ENCODE measurements at regions not wholly inside any gene's neighbourhood (a gene's known extent, or its start where the extent isn't known, plus 50 kb on each side); places are given as distances from the start of the nearest gene placed in this dataset.

DNA sequence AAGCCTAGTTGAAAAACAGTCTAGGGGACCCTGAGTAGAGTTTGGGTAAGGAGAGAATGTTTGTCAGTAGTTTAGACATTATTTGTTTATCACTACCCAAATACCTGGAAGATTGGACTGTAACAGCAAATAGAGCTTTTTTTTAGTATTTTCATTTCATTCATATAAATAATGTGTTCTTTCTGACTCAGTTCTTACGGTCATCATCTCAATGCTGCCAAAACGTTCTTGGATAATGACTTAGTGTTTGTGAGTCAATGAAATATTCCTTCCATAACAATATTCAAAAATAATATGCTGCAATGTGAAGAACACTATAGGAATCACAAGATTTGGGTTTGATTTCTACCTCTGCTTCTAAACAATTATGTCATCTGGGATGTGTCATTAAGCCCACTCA is 400.0 kb upstream of the PKN2 start:
- no peak for DNase-seq (ENCODE audit: insufficient read length, low spot score, missing footprints)
- Histone ChIP-seq H3K4me1 (ENCODE audit: insufficient read depth, low read length) (no peaks in the 10 kb centered on the region), H3K9me3 (ENCODE audit: low read depth, low read length) (no peaks in the 10 kb centered on the region), H4K20me1 (ENCODE audit: insufficient read depth, low read length) (no peaks in the 10 kb centered on the region), H2AFZ (ENCODE audit: low read length) (no peak overlapping the region), H3K4me3 (ENCODE audit: insufficient read depth, low read length) (no peak overlapping the region), H3K27me3 (ENCODE audit: insufficient read depth, low read length) (no peaks in the 10 kb centered on the region), H3K4me2 (ENCODE audit: insufficient read depth, low read length) (no peak overlapping the region), H3K27ac (ENCODE audit: low read depth, low read length) (no peak overlapping the region), H3K36me3 (ENCODE audit: insufficient read depth, low read length) (no peaks in the 10 kb centered on the region), H3K79me2 (ENCODE audit: insufficient read depth, low read length) (no peaks in the 10 kb centered on the region)
- TF ChIP-seq CTCF (IDR thresholded peaks at IDR 0.05; ENCODE audit: extremely low read depth, low read depth, low read length) = no peak

DNA sequence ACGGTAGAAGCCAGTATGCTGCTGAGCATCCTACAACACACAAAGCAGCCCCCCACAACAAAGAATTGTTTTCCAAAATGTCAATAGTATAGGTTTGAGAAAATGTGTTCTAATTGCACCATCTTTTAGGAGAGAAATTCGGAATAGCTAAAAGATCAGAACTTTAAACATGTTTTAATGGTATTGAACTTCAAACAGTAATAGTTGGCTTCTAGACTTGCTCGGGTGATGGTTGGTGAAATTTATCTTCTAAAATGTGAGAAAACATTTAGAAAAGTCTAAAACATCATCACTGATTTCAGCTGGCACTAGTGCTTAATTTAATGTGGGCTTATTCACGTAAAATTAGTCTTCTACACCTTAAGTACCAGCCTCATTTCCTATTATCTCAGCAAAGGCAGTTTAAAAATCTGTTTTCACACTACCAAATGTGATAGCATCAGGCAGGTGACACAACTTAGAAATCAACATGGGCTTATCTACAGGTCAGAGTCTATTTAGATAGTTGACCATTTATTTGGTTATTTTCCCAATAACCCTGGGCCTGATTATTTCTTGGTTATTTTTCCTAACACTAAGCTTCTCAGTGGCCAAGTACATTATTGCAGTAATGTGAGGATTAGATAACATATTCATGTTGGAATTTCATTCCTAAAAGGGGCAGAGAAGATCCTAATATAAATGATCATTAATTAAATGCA is 399.3 kb upstream of the PKN2 start:
- Histone ChIP-seq H3K27me3 (ENCODE audit: insufficient read depth, low read length) (no peaks in the 10 kb centered on the region), H3K36me3 (ENCODE audit: insufficient read depth, low read length) (no peaks in the 10 kb centered on the region), H3K27ac (ENCODE audit: low read depth, low read length) (no peak overlapping the region), H3K4me1 (ENCODE audit: insufficient read depth, low read length) (no peaks in the 10 kb centered on the region), H3K9me3 (ENCODE audit: low read depth, low read length) (no peaks in the 10 kb centered on the region), H3K4me3 (ENCODE audit: insufficient read depth, low read length) (no peak overlapping the region), H3K79me2 (ENCODE audit: insufficient read depth, low read length) (no peaks in the 10 kb centered on the region), H4K20me1 (ENCODE audit: insufficient read depth, low read length) (no peaks in the 10 kb centered on the region), H2AFZ (ENCODE audit: low read length) (no peak overlapping the region), H3K4me2 (ENCODE audit: insufficient read depth, low read length) (no peak overlapping the region)
- DNase-seq (ENCODE audit: insufficient read length, low spot score, missing footprints) = no peak
- no peak for TF ChIP-seq CTCF (IDR thresholded peaks at IDR 0.05; ENCODE audit: extremely low read depth, low read depth, low read length)

DNA sequence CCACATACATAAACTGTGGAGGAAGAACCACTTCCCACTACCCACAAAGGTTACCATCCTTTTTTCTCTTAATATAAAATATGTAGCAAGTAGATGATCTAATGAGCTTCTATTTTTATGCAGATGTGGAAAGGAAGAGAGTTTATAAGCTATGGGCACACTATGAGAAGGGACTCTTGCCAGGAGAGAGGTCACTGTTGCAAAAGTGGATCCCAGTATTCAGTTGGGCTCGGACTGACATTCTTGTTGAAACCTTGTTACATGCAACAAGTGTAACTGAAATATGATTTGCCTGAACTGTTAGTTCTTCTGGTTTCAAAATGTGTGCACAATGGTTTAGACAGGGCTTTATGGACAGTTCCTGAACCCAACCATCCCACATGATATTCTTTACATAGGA is 397.4 kb upstream of the PKN2 start:
- Histone ChIP-seq H3K4me3 (ENCODE audit: insufficient read depth, low read length) (no peak overlapping the region), H3K36me3 (ENCODE audit: insufficient read depth, low read length) (no peaks in the 10 kb centered on the region), H3K4me1 (ENCODE audit: insufficient read depth, low read length) (no peaks in the 10 kb centered on the region), H4K20me1 (ENCODE audit: insufficient read depth, low read length) (no peaks in the 10 kb centered on the region), H3K27me3 (ENCODE audit: insufficient read depth, low read length) (no peaks in the 10 kb centered on the region), H3K9me3 (ENCODE audit: low read depth, low read length) (no peaks in the 10 kb centered on the region), H3K79me2 (ENCODE audit: insufficient read depth, low read length) (no peaks in the 10 kb centered on the region), H3K27ac (ENCODE audit: low read depth, low read length) (no peak overlapping the region), H2AFZ (ENCODE audit: low read length) (no peak overlapping the region), H3K4me2 (ENCODE audit: insufficient read depth, low read length) (no peak overlapping the region)
- DNase-seq (ENCODE audit: insufficient read length, low spot score, missing footprints) = no peak
- TF ChIP-seq CTCF (IDR thresholded peaks at IDR 0.05; ENCODE audit: extremely low read depth, low read depth, low read length) = no peak

DNA sequence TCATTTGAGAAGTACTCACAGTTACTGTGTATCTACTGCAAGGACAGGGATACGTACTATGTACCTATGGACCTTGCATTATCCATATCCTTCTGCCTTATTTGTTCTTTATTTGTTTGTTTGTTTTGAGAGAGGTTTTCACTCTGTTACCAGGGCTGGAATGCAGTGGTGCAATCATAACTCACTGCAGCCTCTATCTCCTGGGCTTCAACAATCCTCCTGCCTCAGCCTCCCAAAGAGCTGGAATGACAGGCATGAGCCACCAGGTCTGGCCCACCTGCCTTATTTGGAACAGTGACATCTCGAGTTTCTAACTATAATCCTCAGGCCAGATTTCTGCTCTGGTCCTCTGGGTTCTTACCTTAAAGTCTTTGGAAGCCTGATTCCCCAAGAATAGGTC is 395.5 kb upstream of the PKN2 start:
- H3K4me2 ChIP-seq (ENCODE audit: insufficient read depth, low read length) = no peak overlapping the region
- no peak for DNase-seq (ENCODE audit: insufficient read length, low spot score, missing footprints)
- H3K27ac ChIP-seq (ENCODE audit: low read depth, low read length) = no peak overlapping the region
- H2AFZ ChIP-seq (ENCODE audit: low read length) = no peak overlapping the region
- H3K36me3 ChIP-seq (ENCODE audit: insufficient read depth, low read length) = no peaks in the 10 kb centered on the region
- H3K4me1 ChIP-seq (ENCODE audit: insufficient read depth, low read length) = no peaks in the 10 kb centered on the region
- H3K4me3 ChIP-seq (ENCODE audit: insufficient read depth, low read length) = no peak overlapping the region
- no peaks in the 10 kb centered on the region for H3K27me3 ChIP-seq (ENCODE audit: insufficient read depth, low read length)
- H3K79me2 ChIP-seq (ENCODE audit: insufficient read depth, low read length) = no peaks in the 10 kb centered on the region
- H3K9me3 ChIP-seq (ENCODE audit: low read depth, low read length) = no peaks in the 10 kb centered on the region
- no peak for TF ChIP-seq CTCF (IDR thresholded peaks at IDR 0.05; ENCODE audit: extremely low read depth, low read depth, low read length)
- H4K20me1 ChIP-seq (ENCODE audit: insufficient read depth, low read length) = no peaks in the 10 kb centered on the region

Measured in osteoblast (primary cell).